ENCODE measurements at regions not wholly inside any gene's neighbourhood (a gene's known extent, or its start where the extent isn't known, plus 50 kb on each side); places are given as distances from the start of the nearest gene placed in this dataset.

- no peaks in the 10 kb centered on the region for H3K9me3 ChIP-seq
- H2AFZ ChIP-seq (ENCODE audit: low read depth) = no peak overlapping the region
- no peak overlapping the region for H3K9ac ChIP-seq
- H4K20me1 ChIP-seq (ENCODE audit: insufficient read depth) = no peaks in the 10 kb centered on the region
- no peak for DNase-seq
- no peak for TF ChIP-seq MXI1 (IDR thresholded peaks at IDR 0.05; ENCODE audit: low read depth, low read length)
- TF ChIP-seq NRF1 (IDR thresholded peaks at IDR 0.05; ENCODE audit: low read depth, low read length) = no peak
- no peak for TF ChIP-seq GATA2 (CRISPR knock-in tag; IDR thresholded peaks at IDR 0.05)
- TF ChIP-seq YY1 (IDR thresholded peaks at IDR 0.05; ENCODE audit: low read depth) = no peak
- TF ChIP-seq RFX5 (IDR thresholded peaks at IDR 0.05; ENCODE audit: low read length) = no peak
- TF ChIP-seq RAD21 (IDR thresholded peaks at IDR 0.05; ENCODE audit: low read length) = no peak
- no peak for TF ChIP-seq REST (IDR thresholded peaks at IDR 0.05; ENCODE audit: low read depth, low read length)
- TF ChIP-seq PBX3 (IDR thresholded peaks at IDR 0.05) = no peak
- TF ChIP-seq TAF1 (IDR thresholded peaks at IDR 0.05; ENCODE audit: borderline replicate concordance, low read depth, low read length) = no peak
- no peak for TF ChIP-seq SIN3A (IDR thresholded peaks at IDR 0.05; ENCODE audit: borderline replicate concordance, low read depth, low read length)
- TF ChIP-seq GABPA (IDR thresholded peaks at IDR 0.05; ENCODE audit: low read depth) = no peak
- no peak for TF ChIP-seq NFIC (IDR thresholded peaks at IDR 0.05; ENCODE audit: borderline replicate concordance)
- no peak for TF ChIP-seq SMC3 (IDR thresholded peaks at IDR 0.05; ENCODE audit: low read depth, low read length)
- TF ChIP-seq IRF3 (IDR thresholded peaks at IDR 0.05; ENCODE audit: low read depth, low read length) = no peak
- no peak for TF ChIP-seq RCOR1 (IDR thresholded peaks at IDR 0.05; ENCODE audit: low read length)
- TF ChIP-seq USF1 (IDR thresholded peaks at IDR 0.05; ENCODE audit: borderline replicate concordance, low read depth) = no peak
- no peak for TF ChIP-seq EP300 (IDR thresholded peaks at IDR 0.05; ENCODE audit: borderline replicate concordance in 1 of 2, low read depth in 1 of 2, low read length in 1 of 2)
- no peak for TF ChIP-seq ZBTB33 (IDR thresholded peaks at IDR 0.05; ENCODE audit: borderline replicate concordance, low read depth)
- no peak overlapping the region for H3K27ac ChIP-seq (ENCODE audit: low read depth in 2 of 2, low read length in 1 of 2)
- H3K4me1 ChIP-seq (ENCODE audit: control insufficient read depth in 1 of 2, insufficient read depth in 2 of 2, low read depth in 1 of 2, low read length in 1 of 2) = no peaks in the 10 kb centered on the region
- no peaks in the 10 kb centered on the region; the same call in 1 of the 2 replicates for H3K27me3 ChIP-seq (ENCODE audit: insufficient read depth)
- H3K79me2 ChIP-seq (ENCODE audit: insufficient read depth) = no peaks in the 10 kb centered on the region
- H3K4me2 ChIP-seq = no peak overlapping the region
- ChIA-PET CTCF (no interaction called here), POLR2A (no interaction called here)
- no peaks in the 10 kb centered on the region for H3K36me3 ChIP-seq (replicated peaks in 1 of 2; ENCODE audit: control insufficient read depth in 1 of 2, insufficient read depth in 2 of 2, low read length in 1 of 2)
- H3K9me2 ChIP-seq = no peaks in the 10 kb centered on the region
- no peaks in the 10 kb centered on the region for H3F3A ChIP-seq (replicated peaks; ENCODE audit: insufficient read depth)
- H3K4me3 ChIP-seq (ENCODE audit: low read depth in 2 of 2, low read length in 1 of 2) = no peak overlapping the region
- under 1% methylated on average over 4 of the region's 4 CpGs for WGBS (ENCODE audit: low lambda C conversion rate)
These were observed 175.4 kb upstream of the HDDC2 start for GRCh38 chr6:125477156-125477555.
